Transverse colon (tissue), 4 donors: ENCODE measurements at regions not wholly inside any gene's neighbourhood (a gene's known extent, or its start where the extent isn't known, plus 50 kb on each side); places are given as distances from the start of the nearest gene placed in this dataset.

Source experiments
- DNase-seq: peaks from one replicate; pipeline ENCODE4 v3.0.0-alpha.2; 2019
- H3K27ac ChIP-seq, 4 donors: fragments of 200-600 bp; sonication (generic); 2 replicates each; pipeline ENCODE4 v1.5.1; 2016 to 2018; ENCODE audit warnings: inconsistent platforms in 4 of 4
- H3K27me3 ChIP-seq: fragments of 200-600 bp; sonication (generic); 2 replicates; pipeline ENCODE4 v1.5.1; 2017; ENCODE audit warnings: inconsistent platforms
- H3K36me3 ChIP-seq, 4 donors: fragments of 200-600 bp; sonication (generic); 2 replicates each; pipeline ENCODE4 v1.5.1; 2017 to 2019; ENCODE audit warnings: inconsistent platforms in 4 of 4
- H3K4me1 ChIP-seq, 4 donors: fragments of 200-600 bp; sonication (generic); 2 replicates each; pipeline ENCODE4 v1.5.1; 2017 to 2020; ENCODE audit warnings: inconsistent platforms in 4 of 4
- H3K4me3 ChIP-seq, 4 donors: fragments of 200-600 bp; sonication (generic); 1 replicate in 1 of 4; 2 replicates in 3 of 4; pipeline versions ENCODE4 v1.5.1 to v1.6.1; 2017 to 2019; ENCODE audit warnings: inconsistent platforms in 4 of 4
- H3K9me3 ChIP-seq, 2 donors: fragments of 200-600 bp; sonication (generic); 2 replicates each; pipeline ENCODE4 v1.5.1; 2017 to 2019; ENCODE audit warnings: inconsistent platforms in 2 of 2
- CTCF ChIP-seq, 5 experiments: fragments of 200-600 bp in 3 of 5; fragments of 450-650 bp in 2 of 5; sonication (generic) in 3 of 5; IDR thresholded peaks; 1 replicate in 2 of 5; 2 replicates in 3 of 5; pipeline ENCODE4 v1.5.1; 2016 to 2017; ENCODE audit warnings: antibody characterized with exemption in 5 of 5, inconsistent platforms in 3 of 5, mild to moderate bottlenecking in 2 of 5, moderate library complexity in 1 of 5
- EP300 ChIP-seq: sonication (generic); formaldehyde crosslinking; IDR thresholded peaks from one replicate; pipeline ENCODE4 v1.6.1; 2017; ENCODE audit warnings: antibody characterized with exemption, low read depth
- POLR2A ChIP-seq: fragments of 450-650 bp; IDR thresholded peaks from one replicate; pipeline ENCODE4 v1.6.1; 2016; ENCODE audit warnings: antibody characterized with exemption, mild to moderate bottlenecking, moderate library complexity
- POLR2AphosphoS5 ChIP-seq, 3 donors: sonication (generic); formaldehyde crosslinking; IDR thresholded peaks; one replicate each; pipeline ENCODE4 v1.6.1; 2016; ENCODE audit warnings: antibody characterized with exemption in 3 of 3
- WGBS, 2 donors: methylation state at CpG; one replicate each; pipeline ENCODE4 v1.1.5; 2018; ENCODE audit warnings: low coverage in 1 of 2; 5-methylcytosine and 5-hydroxymethylcytosine counted together
- in situ Hi-C, 4 donors: fragments of 200-750 bp; cut with MboI; loops; one replicate each; pipeline versions ENCODE4 v1.15.0 to v1.15.1; 2017; ENCODE audit warnings: low sequenced_read_pairs in 3 of 4, low pct_ligation_motif_present in 1 of 4, low pct_unique_long_range_greater_than_20kb in 1 of 4
- intact Hi-C: fragments of 100-400 bp; cut with DNase I; formaldehyde crosslinking; loops from one replicate; pipeline ENCODE4 v1.15.1; 2023; ENCODE audit warnings: low total_unique reads

GRCh38 chr7:68245688-68246087 is 1249.1 kb downstream of the TYW1 start:
- TF ChIP-seq EP300 (no peak), CTCF (IDR thresholded peaks at IDR 0.05) (no peak), POLR2AphosphoS5 (IDR thresholded peaks at IDR 0.05) (no peak), POLR2A (no peak)
- H3K4me3 ChIP-seq, result no peak overlapping the region
- no peaks in the 10 kb centered on the region for H3K36me3 ChIP-seq
- no peaks in the 10 kb centered on the region for H3K27me3 ChIP-seq
- no peak for DNase-seq
- WGBS, 2 donors, result 38 to 43% methylated on average over 2 to 3 of the region's 3 CpGs
- no peak overlapping the region for H3K27ac ChIP-seq
- in situ Hi-C loops (no loop called here), intact Hi-C loops (no loop called here)
- H3K9me3 ChIP-seq, result peaks cover 0 to 6% of the 10 kb centered on the region in 2 donors
- no peaks in the 10 kb centered on the region for H3K4me1 ChIP-seq

GRCh38 chr7:68246189-68246633 is 1249.6 kb downstream of the TYW1 start:
- no peak overlapping the region for H3K4me3 ChIP-seq
- intact Hi-C loops (no loop called here), in situ Hi-C loops (no loop called here)
- no peaks in the 10 kb centered on the region for H3K4me1 ChIP-seq
- WGBS, 2 donors, result 52% methylated on average over 4 of the region's 4 CpGs; no CpG with 5 or more reads in 1 of the 2 donors
- H3K27me3 ChIP-seq, result no peaks in the 10 kb centered on the region
- DNase-seq, result no peak
- no peak overlapping the region for H3K27ac ChIP-seq
- peaks cover 0 to 3% of the 10 kb centered on the region in 2 donors for H3K9me3 ChIP-seq
- no peaks in the 10 kb centered on the region for H3K36me3 ChIP-seq
- no peak for TF ChIP-seq POLR2A
- TF ChIP-seq CTCF (IDR thresholded peaks at IDR 0.05), result no peak
- no peak for TF ChIP-seq POLR2AphosphoS5 (IDR thresholded peaks at IDR 0.05)
- TF ChIP-seq EP300, result no peak

- WGBS, 2 donors, result 90 to 91% methylated on average over 2 to 7 of the region's 7 CpGs
- H3K9me3 ChIP-seq, result peaks cover 0 to 8% of the 10 kb centered on the region in 2 donors
- in situ Hi-C loops, result no loop called here
Observed at GRCh38 chr7:68247126-68247525, 1250.5 kb downstream of the TYW1 start.

GRCh38 chr7:68247571-68247970 is 1250.9 kb downstream of the TYW1 start:
- Histone ChIP-seq H3K27me3 (no peaks in the 10 kb centered on the region), H3K4me1 (no peaks in the 10 kb centered on the region), H3K36me3 (no peaks in the 10 kb centered on the region), H3K9me3 (peaks cover 0 to 9% of the 10 kb centered on the region in 2 donors), H3K4me3 (no peak overlapping the region), H3K27ac (no peak overlapping the region)
- WGBS, 2 donors, result 37 to 57% methylated on average over 1 to 2 of the region's 2 CpGs
- TF ChIP-seq POLR2A (no peak), EP300 (no peak), CTCF (IDR thresholded peaks at IDR 0.05) (no peak), POLR2AphosphoS5 (IDR thresholded peaks at IDR 0.05) (no peak)
- in situ Hi-C loops, result no loop called here
- no peak for DNase-seq
- intact Hi-C loops, result no loop called here

More at GRCh38 chr7:68247126-68247525, 1250.5 kb downstream of the TYW1 start:
- Histone ChIP-seq H3K36me3 (no peaks in the 10 kb centered on the region), H3K4me1 (no peaks in the 10 kb centered on the region), H3K27me3 (no peaks in the 10 kb centered on the region), H3K4me3 (no peak overlapping the region), H3K27ac (no peak overlapping the region)
- intact Hi-C loops, result no loop called here
- no peak for DNase-seq
- TF ChIP-seq CTCF (IDR thresholded peaks at IDR 0.05), result no peak
- TF ChIP-seq EP300, result no peak
- no peak for TF ChIP-seq POLR2A
- no peak for TF ChIP-seq POLR2AphosphoS5 (IDR thresholded peaks at IDR 0.05)
